ENCODE measurements at regions not wholly inside any gene's neighbourhood (a gene's known extent, or its start where the extent isn't known, plus 50 kb on each side); places are given as distances from the start of the nearest gene placed in this dataset.
"Not testable (repeated sequence)": the region's sequence is repeated elsewhere in the genome, so short reads cannot be mapped to it uniquely, and the experiment has no call there.

- no peak for DNase-seq
Observed at GRCh38 chr3:40649346-40649745, 124.6 kb downstream of the ZNF621 start.

GRCh38 chr3:40652072-40652471 is 127.3 kb downstream of the ZNF621 start:
- DNase-seq, result no peak

DNA sequence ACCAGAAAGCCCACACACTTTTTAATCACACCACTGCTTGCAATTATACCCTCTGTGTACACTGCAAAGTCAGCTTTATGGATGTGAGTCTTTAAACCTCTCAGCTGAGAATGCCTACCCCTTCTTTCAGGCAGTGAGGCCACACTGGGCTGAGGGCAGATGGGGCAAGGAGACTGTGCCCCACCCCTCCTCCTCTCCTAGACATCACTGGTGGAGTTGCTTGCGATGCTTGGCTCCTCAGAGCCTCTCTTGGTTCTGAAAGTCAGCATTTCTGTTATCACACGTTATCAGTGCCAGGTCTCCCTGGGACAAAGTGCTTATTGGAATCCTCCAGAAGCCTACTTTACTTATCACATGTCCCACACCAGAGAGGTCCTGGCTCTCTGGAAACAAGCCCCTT is 128.2 kb downstream of the ZNF621 start:
- no peak for DNase-seq

- DNase-seq, result no peak
Observed at GRCh38 chr3:40653878-40654277, 129.1 kb downstream of the ZNF621 start.

GRCh38 chr3:40655551-40655950 is 130.8 kb downstream of the ZNF621 start:
- no peak for DNase-seq

DNA sequence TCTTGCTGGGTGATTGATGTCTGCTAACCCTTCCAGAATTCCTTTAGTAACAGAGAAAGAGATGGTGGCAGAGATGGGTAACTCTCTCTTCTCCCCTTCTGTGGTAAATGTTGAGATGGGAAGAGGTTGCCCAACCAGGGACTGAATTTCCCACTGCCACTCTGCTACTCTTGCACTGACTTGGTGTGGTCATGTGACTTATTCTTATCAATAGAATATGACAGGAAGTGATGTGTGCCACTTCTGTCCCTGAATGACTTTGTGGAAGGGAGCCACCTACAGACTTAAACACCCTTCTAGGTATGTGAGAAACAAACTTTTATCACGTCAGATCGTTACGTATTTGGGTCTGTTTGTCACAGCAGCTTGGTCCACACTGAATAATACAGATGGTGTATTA is 132.9 kb downstream of the ZNF621 start:
- DNase-seq, result no peak

DNA sequence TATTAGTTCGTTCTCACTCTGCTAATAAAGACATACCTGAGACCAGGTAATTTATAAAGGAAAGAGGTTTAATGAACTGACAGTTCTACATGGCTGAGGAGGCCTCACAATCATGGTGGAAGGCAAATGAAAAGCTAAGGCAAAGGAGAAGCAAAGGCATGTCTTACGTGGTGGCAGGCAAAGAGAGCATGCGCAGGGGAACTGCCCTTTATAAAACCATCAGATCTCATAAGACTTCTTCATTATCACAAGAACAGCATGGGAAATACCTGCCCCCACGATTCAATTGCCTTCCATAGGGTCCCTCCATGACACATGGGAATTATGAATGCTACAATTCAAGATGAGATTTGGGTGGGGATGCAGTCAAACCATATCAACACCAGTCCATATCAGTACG is 133.5 kb downstream of the ZNF621 start:
- DNase-seq, result no peak

GRCh38 chr3:40660554-40660953 is 135.8 kb downstream of the ZNF621 start:
- no peak for DNase-seq

GRCh38 chr3:40661284-40661683 is 136.5 kb downstream of the ZNF621 start:
- DNase-seq, result no peak

- DNase-seq, result no peak
Observed at GRCh38 chr3:40663280-40663679, 138.5 kb downstream of the ZNF621 start.

DNA sequence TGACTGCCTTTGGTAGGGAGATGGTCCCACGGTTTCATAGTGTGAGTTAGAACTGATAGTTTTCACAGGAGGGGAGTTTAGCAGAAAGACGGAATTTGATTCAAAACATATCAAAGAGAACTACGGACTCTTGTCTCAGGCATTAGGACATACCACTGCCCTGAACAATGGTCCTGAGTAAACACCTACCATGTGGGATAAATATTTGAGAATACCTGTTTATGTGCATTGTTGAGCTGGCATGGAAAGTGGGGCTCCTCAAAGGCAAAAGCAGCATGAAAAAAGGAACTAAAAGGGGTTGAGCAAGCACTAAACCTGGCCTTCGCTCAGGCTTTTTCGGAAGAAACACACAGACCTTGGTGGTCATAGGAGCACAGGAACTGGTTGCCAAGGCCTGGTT is 144.4 kb downstream of the ZNF621 start:
- no peak for DNase-seq

DNA sequence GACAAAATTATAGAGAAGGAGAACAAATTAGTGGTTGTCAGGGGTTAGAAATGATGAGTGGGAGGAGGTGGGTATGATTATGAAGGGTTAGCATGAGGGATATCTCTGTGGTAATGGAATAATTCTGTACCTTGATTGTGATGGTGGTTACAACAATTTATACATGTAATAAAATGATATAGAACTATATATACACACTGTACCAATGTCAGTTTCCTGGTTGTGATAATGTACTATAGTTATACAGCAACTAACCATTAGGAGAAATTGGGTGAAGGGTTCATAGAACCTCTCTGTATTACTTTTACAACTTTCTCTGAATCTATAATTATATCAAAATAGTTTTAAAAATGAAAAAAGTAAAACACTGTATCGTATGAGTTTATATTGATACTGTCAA is 148.1 kb downstream of the ZNF621 start:
- DNase-seq, result no peak

DNA sequence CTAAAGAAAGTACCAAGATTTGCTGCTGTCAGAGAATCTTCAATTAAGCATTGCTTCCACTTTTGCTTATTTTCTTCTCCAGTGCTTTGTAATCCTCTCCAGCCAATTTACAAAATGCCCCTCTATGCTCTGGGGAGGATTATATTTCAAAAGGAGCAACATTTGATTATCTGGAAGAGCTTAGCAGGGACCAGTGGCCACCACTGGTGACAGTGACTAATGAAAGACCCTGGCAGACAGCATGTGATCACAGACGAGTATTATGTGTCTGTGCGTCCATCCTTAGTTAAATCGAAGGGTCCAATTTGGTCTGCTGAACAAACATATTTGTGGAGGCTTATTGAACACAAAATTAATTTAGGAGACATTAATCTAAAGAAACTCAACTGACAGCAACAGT is 152.6 kb downstream of the ZNF621 start:
- DNase-seq, result no peak

- no peak for DNase-seq
Observed at GRCh38 chr3:40677749-40678148, 153.0 kb downstream of the ZNF621 start.

DNA sequence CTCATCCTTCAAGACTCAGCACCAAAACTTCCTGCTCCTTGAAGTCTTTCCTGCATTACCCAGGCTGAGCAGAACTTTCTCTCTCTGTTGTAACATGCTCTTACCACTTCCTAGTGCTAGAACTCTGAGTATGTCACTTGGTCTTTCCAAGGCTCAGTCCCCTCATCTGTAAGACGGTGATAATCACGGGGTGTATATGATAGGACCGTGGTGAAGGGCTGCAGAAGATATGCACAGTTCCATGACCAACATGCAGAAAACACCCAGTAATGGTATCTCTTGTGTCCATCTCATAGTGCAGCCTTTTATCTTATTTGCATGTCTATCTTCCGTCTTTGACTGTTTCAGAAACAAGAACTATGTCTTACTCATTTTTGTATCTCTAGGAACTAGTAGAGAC is 154.5 kb downstream of the ZNF621 start:
- no peak for DNase-seq

GRCh38 chr3:40680685-40681657 is 156.2 kb downstream of the ZNF621 start:
- no peak for DNase-seq

- DNase-seq, result no peak
Observed at GRCh38 chr3:40681658-40682055, 156.9 kb downstream of the ZNF621 start.

DNA sequence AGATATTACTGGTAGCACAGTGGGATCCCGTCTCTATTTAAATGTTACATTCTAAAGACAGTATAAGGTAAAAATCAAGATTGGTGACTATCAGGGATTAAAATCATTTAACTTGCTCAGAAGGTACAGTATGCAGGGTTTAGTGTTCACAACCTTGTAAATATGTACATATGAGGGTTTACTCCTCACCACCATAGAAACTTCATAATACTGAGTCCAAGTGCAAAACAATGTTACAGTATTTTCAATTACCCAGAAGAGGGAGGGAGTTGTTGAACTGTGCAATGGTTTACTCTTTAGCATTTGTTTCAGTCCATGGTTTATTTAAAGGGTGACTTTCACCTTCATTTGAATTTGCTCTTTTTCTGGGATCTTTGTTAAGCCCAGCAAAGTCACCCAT is 165.1 kb downstream of the ZNF621 start:
- DNase-seq, result no peak

DNA sequence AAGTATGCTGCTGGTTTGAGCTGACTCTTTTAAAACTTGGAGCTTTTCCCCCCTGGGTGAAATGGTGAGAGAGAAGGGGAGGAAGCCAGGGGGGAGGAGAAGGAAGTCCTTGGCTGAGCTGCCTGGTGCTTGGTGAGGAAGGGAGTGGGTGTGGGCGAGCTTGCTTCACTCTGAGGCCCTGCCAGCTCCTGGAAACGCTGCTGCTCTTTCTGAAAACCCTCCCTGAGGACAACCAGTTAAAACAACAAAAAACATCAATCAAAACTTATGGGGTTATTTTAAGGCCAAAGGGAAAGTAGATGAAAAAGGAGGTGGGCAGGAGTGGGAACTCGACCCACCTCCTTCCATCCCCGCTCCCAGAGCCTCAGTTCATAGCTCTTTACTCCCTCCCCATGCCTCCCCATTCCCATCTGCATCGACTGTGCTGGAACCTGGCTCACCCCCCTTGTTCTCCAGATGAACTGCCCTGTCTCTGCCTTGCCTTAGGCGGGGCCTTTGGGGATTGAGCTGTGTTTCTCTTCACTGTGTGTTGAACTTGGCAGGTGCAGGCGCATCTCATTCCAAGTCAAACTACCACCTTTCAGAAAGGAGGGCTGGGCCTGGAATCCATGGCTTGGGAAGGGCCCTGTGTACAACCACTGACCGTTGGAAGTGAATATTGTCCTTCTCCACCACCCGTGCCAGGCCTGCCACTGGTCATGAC is 166.1 kb downstream of the ZNF621 start:
- no peak for DNase-seq

DNA sequence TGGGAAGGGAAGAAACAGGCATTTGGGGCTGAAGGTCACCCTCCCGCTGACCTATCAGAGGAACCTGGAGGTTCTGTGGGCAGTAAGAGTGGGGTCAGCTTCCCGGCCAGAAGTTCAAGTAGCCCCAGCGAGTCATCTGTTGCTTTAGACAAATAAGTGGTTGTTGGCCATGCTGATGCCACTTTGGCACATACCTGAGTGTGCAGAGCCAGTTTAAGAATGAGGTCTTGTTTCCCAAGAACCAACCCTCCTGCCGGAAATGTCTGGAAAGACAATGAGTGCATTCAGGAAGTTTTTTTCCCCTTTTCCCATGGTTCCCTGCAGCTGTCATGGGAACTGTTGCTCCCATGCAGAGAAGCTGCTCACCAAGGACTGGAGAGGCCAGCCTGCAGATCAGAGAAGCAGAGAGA is 166.7 kb downstream of the ZNF621 start:
- DNase-seq, result no peak

- DNase-seq, result no peak
Observed at GRCh38 chr3:40695848-40696247, 171.1 kb downstream of the ZNF621 start.

GRCh38 chr3:40698611-40699010 is 173.9 kb downstream of the ZNF621 start:
- not testable (repeated sequence) for DNase-seq

DNA sequence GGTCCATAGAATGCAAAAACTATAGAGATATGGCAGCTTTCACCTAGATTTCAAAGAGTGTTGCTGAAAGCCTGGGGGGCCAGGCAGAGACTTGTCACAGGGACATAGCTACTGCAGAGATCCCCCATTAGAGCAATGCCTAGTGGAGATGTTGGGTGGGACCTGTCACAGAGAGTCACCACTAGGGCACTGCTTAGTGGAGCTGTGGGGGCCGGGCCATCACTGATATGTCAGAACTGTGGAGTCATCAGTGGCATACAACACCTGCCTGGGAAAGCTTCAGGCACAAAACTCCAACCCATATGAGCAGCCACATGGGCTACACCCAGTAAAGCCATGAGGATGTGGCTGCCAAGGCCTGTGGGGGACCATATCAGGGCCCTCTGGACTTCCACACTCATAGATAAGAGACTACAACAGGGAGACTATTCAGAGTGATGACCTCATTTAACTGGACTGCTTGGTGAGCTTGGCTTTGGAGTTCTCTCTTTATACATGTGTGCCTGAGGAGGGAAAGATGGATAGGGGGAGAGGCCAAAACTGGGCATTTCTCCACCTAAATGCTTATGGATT is 176.3 kb downstream of the ZNF621 start:
- DNase-seq, result no peak

- no peak for DNase-seq
Observed at GRCh38 chr3:40704224-40704623, 179.5 kb downstream of the ZNF621 start.

Data from stimulated activated naive CD4-positive, alpha-beta T cell (primary cell).